OCI-LY3 (cell line): ENCODE measurements at regions not wholly inside any gene's neighbourhood (a gene's known extent, or its start where the extent isn't known, plus 50 kb on each side); places are given as distances from the start of the nearest gene placed in this dataset.

ENCODE experiments used
- H2AFZ ChIP-seq: fragments of 200-600, 300-600 bp; shearing (Covaris generic); 2 replicates; pipeline ENCODE4 v1.6.0; 2014; ENCODE audit warnings: antibody characterized with exemption, low read depth, low read length
- H3K27ac ChIP-seq: fragments of 200-600, 300-600 bp; sonication (generic); 2 replicates; pipeline ENCODE4 v1.5.1; 2014; ENCODE audit warnings: mild to moderate bottlenecking, low read length, moderate library complexity, mixed read lengths
- H3K27me3 ChIP-seq: fragments of 200-600, 300-600 bp; sonication (generic); 2 replicates; pipeline ENCODE4 v1.6.1; 2014; ENCODE audit warnings: low read depth, low read length, mixed read lengths
- H3K36me3 ChIP-seq: fragments of 200-600, 300-600 bp; sonication (generic); replicated peaks from 2 replicates; pipeline ENCODE3; 2014; ENCODE audit warnings: low read depth, low read length, mixed read lengths
- H3K4me1 ChIP-seq: fragments of 300-600, 200-600 bp; sonication (generic); 2 replicates; pipeline ENCODE4 v1.6.1; 2014; ENCODE audit warnings: low read length, mixed read lengths
- H3K4me2 ChIP-seq: fragments of 200-600, 300-600 bp; sonication (generic); 2 replicates; pipeline ENCODE4 v1.6.1; 2014; ENCODE audit warnings: low read length, mixed read lengths
- H3K4me3 ChIP-seq: fragments of 300-600, 200-600 bp; sonication (generic); 2 replicates; pipeline ENCODE4 v1.5.1; 2014; ENCODE audit warnings: antibody characterized with exemption, mild to moderate bottlenecking, low read length, moderate library complexity
- H3K79me2 ChIP-seq: fragments of 300-600, 200-600 bp; shearing (Covaris generic); 2 replicates; pipeline ENCODE4 v1.6.1; 2014; ENCODE audit warnings: mild to moderate bottlenecking, low read length, mixed read lengths
- H3K9ac ChIP-seq: fragments of 300-600, 200-600 bp; shearing (Covaris generic); 2 replicates; pipeline ENCODE4 v1.6.0; 2014; ENCODE audit warnings: mild to moderate bottlenecking, low read length, moderate library complexity
- H3K9me3 ChIP-seq: fragments of 200-600, 300-600 bp; shearing (Covaris generic); 2 replicates; pipeline ENCODE4 v1.6.1; 2014; ENCODE audit warnings: low read length, mixed read lengths; ENCODE audit not compliant: insufficient read depth
- H4K20me1 ChIP-seq: fragments of 200-600, 300-600 bp; sonication (generic); 2 replicates; pipeline ENCODE4 v1.6.1; 2016; ENCODE audit warnings: low read length, mixed read lengths; ENCODE audit not compliant: insufficient read depth
- EZH2phosphoT487 ChIP-seq: fragments of 200-600 bp; shearing (Covaris generic); IDR thresholded peaks from 2 replicates; pipeline ENCODE4 v1.6.1; 2018; ENCODE audit warnings: antibody characterized with exemption, mixed run types, low read depth
- TF ChIP-seq, protein P1 (sequence below): fragments of 200-600, 300-600 bp; sonication (generic); IDR thresholded peaks from 2 replicates; pipeline ENCODE4 v1.5.1; 2014; ENCODE audit warnings: antibody characterized with exemption, low read length, low read depth

DNA sequence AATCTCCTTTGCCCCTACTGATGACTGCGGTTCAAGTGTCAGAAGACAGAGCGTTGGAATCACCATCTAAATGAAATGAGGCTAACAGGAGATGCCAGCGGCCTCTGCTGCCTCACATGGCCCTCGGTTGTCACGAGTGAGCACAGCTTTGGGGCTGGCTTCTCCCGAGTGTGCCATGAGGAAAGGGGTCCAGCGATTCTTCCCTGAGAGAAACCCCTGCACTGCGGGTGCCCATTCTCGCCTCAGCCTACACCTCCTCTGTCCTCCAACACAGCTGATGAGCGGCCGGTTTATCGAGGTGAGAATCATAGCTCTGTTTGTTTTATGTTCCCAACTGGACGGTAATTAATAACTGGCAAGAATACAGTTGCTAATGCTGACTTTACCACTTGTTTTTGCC is 144.7 kb upstream of the RPS6KA2 start:
- TF ChIP-seq EZH2phosphoT487 = no peak
- TF ChIP-seq, protein P1, sequence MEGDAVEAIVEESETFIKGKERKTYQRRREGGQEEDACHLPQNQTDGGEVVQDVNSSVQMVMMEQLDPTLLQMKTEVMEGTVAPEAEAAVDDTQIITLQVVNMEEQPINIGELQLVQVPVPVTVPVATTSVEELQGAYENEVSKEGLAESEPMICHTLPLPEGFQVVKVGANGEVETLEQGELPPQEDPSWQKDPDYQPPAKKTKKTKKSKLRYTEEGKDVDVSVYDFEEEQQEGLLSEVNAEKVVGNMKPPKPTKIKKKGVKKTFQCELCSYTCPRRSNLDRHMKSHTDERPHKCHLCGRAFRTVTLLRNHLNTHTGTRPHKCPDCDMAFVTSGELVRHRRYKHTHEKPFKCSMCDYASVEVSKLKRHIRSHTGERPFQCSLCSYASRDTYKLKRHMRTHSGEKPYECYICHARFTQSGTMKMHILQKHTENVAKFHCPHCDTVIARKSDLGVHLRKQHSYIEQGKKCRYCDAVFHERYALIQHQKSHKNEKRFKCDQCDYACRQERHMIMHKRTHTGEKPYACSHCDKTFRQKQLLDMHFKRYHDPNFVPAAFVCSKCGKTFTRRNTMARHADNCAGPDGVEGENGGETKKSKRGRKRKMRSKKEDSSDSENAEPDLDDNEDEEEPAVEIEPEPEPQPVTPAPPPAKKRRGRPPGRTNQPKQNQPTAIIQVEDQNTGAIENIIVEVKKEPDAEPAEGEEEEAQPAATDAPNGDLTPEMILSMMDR = no peak
- no peak overlapping the region for H2AFZ ChIP-seq
- no peaks in the 10 kb centered on the region for H3K36me3 ChIP-seq
- no peaks in the 10 kb centered on the region for H3K79me2 ChIP-seq
- H3K9me3 ChIP-seq = no peaks in the 10 kb centered on the region
- H3K27me3 ChIP-seq = peaks cover 37% of the 10 kb centered on the region
- H3K9ac ChIP-seq = no peak overlapping the region
- H4K20me1 ChIP-seq = 0 out of 2 replicates have a peak, but pooled peaks cover 4% of the 10 kb centered on the region
- H3K4me1 ChIP-seq = peaks cover 12% of the 10 kb centered on the region
- no peak overlapping the region for H3K27ac ChIP-seq
- no peak overlapping the region for H3K4me3 ChIP-seq
- H3K4me2 ChIP-seq = no peak overlapping the region

DNA sequence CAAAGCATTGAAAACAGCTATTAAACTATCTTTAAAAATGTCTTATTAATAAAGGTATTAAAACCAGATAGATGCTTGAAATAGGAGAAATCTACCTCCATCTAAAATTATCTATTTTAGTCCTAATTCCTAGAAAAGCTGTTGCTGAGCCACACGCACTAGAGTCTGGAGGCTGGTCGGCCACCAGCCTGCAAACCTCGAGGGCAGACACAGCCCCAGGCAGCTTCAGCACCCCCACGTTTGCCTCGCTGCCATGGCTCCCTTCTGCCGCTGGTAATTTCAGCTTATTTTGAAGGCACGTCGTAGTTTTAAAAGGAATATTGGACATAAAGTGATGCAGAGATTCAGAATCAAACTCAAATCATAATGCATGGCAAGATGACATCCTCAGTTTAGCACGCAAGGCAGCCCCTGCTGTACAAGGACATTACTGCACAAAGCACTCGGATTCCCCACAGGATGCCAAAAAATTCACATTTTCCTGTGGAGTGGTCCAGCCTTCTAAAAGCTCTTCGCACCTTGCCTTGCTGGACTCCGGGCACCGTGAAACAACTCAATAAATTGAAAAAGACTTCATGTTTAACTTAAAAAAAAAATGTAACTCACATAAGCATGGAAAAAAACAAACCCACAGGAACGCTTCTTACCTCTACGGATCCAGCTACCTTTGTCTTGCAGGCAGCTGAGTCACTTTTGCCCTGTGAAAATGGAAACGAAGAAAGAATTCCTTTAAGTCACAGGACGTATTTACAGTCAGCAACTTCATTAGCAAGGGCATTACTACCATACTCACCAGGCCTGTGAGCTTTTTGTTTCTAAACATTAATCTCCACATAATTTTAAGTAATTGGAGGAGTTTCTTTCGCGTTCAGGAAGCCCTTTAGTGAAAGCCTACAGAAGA is 143.4 kb upstream of the RPS6KA2 start:
- Histone ChIP-seq H2AFZ (no peak overlapping the region), H3K4me2 (no peak overlapping the region), H3K79me2 (no peaks in the 10 kb centered on the region), H4K20me1 (0 out of 2 replicates have a peak, but pooled peaks cover under 1% of the 10 kb centered on the region), H3K27ac (no peak overlapping the region), H3K9ac (no peak overlapping the region), H3K4me1 (peaks cover 8% of the 10 kb centered on the region), H3K4me3 (no peak overlapping the region), H3K27me3 (peaks cover 25% of the 10 kb centered on the region), H3K36me3 (no peaks in the 10 kb centered on the region), H3K9me3 (no peaks in the 10 kb centered on the region)
- no peak for TF ChIP-seq EZH2phosphoT487
- TF ChIP-seq, protein P1 = no peak

DNA sequence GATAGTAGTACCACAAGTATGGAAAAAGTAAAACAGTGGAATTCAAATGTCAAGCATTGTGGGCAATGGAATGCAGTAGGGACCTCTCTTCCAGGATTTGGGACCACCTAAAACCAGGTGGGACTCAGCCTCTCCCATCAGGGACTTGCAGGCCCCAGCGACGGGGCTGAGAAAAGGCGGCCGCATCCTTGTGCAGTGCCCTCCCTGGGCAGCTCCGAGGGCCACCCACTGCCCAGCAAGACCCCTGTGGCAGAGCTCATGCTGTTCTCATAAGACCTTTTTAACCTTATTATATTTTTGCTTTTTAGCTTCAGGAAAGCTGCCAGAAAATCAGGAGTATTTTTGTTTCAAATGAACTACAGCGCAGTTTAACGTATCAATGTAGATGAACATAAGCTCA is 142.6 kb upstream of the RPS6KA2 start:
- no peaks in the 10 kb centered on the region for H3K79me2 ChIP-seq
- peaks cover 2% of the 10 kb centered on the region; the same call in 1 of the 2 replicates for H3K4me1 ChIP-seq
- no peak overlapping the region for H3K4me2 ChIP-seq
- TF ChIP-seq, protein P1 = no peak
- no peak for TF ChIP-seq EZH2phosphoT487
- H3K4me3 ChIP-seq = no peak overlapping the region
- peaks cover 23% of the 10 kb centered on the region for H3K27me3 ChIP-seq
- H3K36me3 ChIP-seq = no peaks in the 10 kb centered on the region
- H4K20me1 ChIP-seq = no peaks in the 10 kb centered on the region
- H3K27ac ChIP-seq = no peak overlapping the region
- no peak overlapping the region for H2AFZ ChIP-seq
- H3K9ac ChIP-seq = no peak overlapping the region
- no peaks in the 10 kb centered on the region for H3K9me3 ChIP-seq

DNA sequence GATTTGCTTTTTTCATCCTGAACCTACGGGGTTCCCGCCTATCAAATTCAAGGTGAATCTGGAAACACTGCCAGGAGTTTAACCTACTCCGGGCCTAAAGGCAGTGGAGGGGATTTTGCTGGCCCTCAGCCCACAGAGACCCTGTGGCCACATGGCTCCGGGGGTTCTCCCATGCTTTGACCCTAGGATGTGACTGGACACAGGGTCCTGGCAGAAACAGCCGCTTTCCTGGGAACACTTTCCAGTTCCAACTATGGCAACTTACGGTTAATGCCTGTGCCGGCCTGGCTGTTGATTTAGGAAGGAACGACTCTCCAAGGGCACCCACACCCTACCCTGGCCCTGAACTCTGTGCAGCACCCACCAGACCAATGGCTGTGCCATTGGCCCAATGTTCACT is 141.7 kb upstream of the RPS6KA2 start:
- no peak overlapping the region for H3K4me3 ChIP-seq
- no peak overlapping the region for H3K9ac ChIP-seq
- TF ChIP-seq, protein P1 = no peak
- no peak for TF ChIP-seq EZH2phosphoT487
- H3K4me1 ChIP-seq = no peaks in the 10 kb centered on the region
- peaks cover 14% of the 10 kb centered on the region for H3K27me3 ChIP-seq
- H3K79me2 ChIP-seq = no peaks in the 10 kb centered on the region
- no peaks in the 10 kb centered on the region for H3K36me3 ChIP-seq
- H3K9me3 ChIP-seq = no peaks in the 10 kb centered on the region
- no peak overlapping the region for H3K4me2 ChIP-seq
- H3K27ac ChIP-seq = no peak overlapping the region
- no peak overlapping the region for H2AFZ ChIP-seq
- H4K20me1 ChIP-seq = no peaks in the 10 kb centered on the region
